ENCODE measurements at regions not wholly inside any gene's neighbourhood (a gene's known extent, or its start where the extent isn't known, plus 50 kb on each side); places are given as distances from the start of the nearest gene placed in this dataset.

DNA sequence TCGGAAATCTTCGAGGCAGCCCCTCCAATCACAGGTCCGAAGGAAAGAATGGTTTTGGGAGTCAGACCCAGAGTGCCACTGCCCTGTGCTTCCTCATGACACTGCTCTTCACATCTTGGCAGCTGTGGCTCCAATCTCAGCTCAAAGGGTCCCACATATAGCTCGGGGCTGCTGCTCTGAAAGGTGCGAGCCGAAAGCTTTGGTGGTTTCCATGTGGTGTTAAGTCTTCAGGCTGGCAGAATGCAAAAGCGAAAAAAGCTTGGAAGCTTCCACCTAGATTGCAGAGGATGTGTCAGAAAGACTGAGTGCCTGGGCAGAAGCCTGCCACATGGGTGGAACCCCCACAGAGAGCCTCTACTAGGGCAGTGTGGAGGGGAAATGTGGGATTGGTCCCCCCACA lies 314.3 kb upstream of the CHD6 start:
- H3K36me3 ChIP-seq (ENCODE audit: control insufficient read depth in 1 of 2, insufficient read depth in 2 of 2, low read length in 2 of 2), result no peaks in the 10 kb centered on the region
- ChIA-PET CTCF (no interaction called here), POLR2A (no interaction called here), RAD21 (ENCODE audit: low non-redundant PET in 1 of 2, low total read pairs in 2 of 2, uncharacterized antibody in 2 of 2, unreplicated experiment in 2 of 2) (no interaction called here)
- no peak overlapping the region for H2AFZ ChIP-seq (ENCODE audit: low read depth, low read length, poor library complexity, severe bottlenecking)
- no peak overlapping the region for H3K9ac ChIP-seq (ENCODE audit: low read length)
- ATAC-seq, result no peak
- H3K79me2 ChIP-seq (ENCODE audit: insufficient read depth, low read length), result no peaks in the 10 kb centered on the region
- no TSS peak for BruUV-seq (replicated peaks)
- peaks cover 0 to 3% of the 10 kb centered on the region in 2 experiments; a peak in 2 of 4 replicates for H3K9me3 ChIP-seq (ENCODE audit: control insufficient read depth in 1 of 2, insufficient read depth in 1 of 2, low read depth in 1 of 2, low read length in 2 of 2)
- H3K9me2 ChIP-seq (ENCODE audit: insufficient read depth), result no peaks in the 10 kb centered on the region
- H3K4me1 ChIP-seq (ENCODE audit: control insufficient read depth in 1 of 2, insufficient read depth in 2 of 2, low read length in 2 of 2), result no peaks in the 10 kb centered on the region
- DNase-seq (ENCODE audit: low read depth, low spot score), result no peak
- intact Hi-C loops (cut with micrococcal nuclease), result no loop called here
- no peaks in the 10 kb centered on the region for H3K27me3 ChIP-seq (ENCODE audit: insufficient read depth, low read length)
- TF ChIP-seq, protein P1, sequence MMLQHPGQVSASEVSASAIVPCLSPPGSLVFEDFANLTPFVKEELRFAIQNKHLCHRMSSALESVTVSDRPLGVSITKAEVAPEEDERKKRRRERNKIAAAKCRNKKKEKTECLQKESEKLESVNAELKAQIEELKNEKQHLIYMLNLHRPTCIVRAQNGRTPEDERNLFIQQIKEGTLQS (IDR thresholded peaks at IDR 0.05), result no peak
- TF ChIP-seq SRF (IDR thresholded peaks at IDR 0.05; ENCODE audit: low read depth) (no peak), EZH2 (IDR thresholded peaks at IDR 0.05) (no peak)
- H3K4me2 ChIP-seq (ENCODE audit: low read length), result no peak overlapping the region
- no peaks in the 10 kb centered on the region for H4K20me1 ChIP-seq (ENCODE audit: insufficient read depth)
- no peak overlapping the region for H3K27ac ChIP-seq (ENCODE audit: low read depth, low read length)
- no peak overlapping the region for H3K4me3 ChIP-seq (replicated peaks in 1 of 2; ENCODE audit: low read depth in 1 of 2, low read length in 2 of 2)

GRCh38 chr20:41927655-41928054 lies 309.5 kb upstream of the CHD6 start:
- TF ChIP-seq JUND (IDR thresholded peaks at IDR 0.05) (no peak), POLR2AphosphoS5 (IDR thresholded peaks at IDR 0.05; ENCODE audit: low read depth, low read length) (no peak), ZFX (IDR thresholded peaks at IDR 0.05) (no peak), CBX3 (IDR thresholded peaks at IDR 0.05; ENCODE audit: low read depth) (no peak), EGR1 (IDR thresholded peaks at IDR 0.05; ENCODE audit: low read depth) (no peak), RAD21 (IDR thresholded peaks at IDR 0.05; ENCODE audit: low read depth) (no peak), SIN3A (IDR thresholded peaks at IDR 0.05; ENCODE audit: low read depth) (no peak), SP1 (IDR thresholded peaks at IDR 0.05; ENCODE audit: low read depth) (no peak), EZH2 (IDR thresholded peaks at IDR 0.05) (no peak), YY1 (IDR thresholded peaks at IDR 0.05; ENCODE audit: extremely low read depth, insufficient replicate concordance, low read depth, low read length) (no peak)
- TF ChIP-seq, protein P2, sequence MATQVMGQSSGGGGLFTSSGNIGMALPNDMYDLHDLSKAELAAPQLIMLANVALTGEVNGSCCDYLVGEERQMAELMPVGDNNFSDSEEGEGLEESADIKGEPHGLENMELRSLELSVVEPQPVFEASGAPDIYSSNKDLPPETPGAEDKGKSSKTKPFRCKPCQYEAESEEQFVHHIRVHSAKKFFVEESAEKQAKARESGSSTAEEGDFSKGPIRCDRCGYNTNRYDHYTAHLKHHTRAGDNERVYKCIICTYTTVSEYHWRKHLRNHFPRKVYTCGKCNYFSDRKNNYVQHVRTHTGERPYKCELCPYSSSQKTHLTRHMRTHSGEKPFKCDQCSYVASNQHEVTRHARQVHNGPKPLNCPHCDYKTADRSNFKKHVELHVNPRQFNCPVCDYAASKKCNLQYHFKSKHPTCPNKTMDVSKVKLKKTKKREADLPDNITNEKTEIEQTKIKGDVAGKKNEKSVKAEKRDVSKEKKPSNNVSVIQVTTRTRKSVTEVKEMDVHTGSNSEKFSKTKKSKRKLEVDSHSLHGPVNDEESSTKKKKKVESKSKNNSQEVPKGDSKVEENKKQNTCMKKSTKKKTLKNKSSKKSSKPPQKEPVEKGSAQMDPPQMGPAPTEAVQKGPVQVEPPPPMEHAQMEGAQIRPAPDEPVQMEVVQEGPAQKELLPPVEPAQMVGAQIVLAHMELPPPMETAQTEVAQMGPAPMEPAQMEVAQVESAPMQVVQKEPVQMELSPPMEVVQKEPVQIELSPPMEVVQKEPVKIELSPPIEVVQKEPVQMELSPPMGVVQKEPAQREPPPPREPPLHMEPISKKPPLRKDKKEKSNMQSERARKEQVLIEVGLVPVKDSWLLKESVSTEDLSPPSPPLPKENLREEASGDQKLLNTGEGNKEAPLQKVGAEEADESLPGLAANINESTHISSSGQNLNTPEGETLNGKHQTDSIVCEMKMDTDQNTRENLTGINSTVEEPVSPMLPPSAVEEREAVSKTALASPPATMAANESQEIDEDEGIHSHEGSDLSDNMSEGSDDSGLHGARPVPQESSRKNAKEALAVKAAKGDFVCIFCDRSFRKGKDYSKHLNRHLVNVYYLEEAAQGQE (IDR thresholded peaks at IDR 0.05; ENCODE audit: low read depth), result no peak
- TF ChIP-seq, protein P3, sequence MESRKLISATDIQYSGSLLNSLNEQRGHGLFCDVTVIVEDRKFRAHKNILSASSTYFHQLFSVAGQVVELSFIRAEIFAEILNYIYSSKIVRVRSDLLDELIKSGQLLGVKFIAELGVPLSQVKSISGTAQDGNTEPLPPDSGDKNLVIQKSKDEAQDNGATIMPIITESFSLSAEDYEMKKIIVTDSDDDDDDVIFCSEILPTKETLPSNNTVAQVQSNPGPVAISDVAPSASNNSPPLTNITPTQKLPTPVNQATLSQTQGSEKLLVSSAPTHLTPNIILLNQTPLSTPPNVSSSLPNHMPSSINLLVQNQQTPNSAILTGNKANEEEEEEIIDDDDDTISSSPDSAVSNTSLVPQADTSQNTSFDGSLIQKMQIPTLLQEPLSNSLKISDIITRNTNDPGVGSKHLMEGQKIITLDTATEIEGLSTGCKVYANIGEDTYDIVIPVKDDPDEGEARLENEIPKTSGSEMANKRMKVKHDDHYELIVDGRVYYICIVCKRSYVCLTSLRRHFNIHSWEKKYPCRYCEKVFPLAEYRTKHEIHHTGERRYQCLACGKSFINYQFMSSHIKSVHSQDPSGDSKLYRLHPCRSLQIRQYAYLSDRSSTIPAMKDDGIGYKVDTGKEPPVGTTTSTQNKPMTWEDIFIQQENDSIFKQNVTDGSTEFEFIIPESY (IDR thresholded peaks at IDR 0.05; ENCODE audit: extremely low read depth, insufficient replicate concordance, low read length), result no peak
- TF ChIP-seq, protein P4, sequence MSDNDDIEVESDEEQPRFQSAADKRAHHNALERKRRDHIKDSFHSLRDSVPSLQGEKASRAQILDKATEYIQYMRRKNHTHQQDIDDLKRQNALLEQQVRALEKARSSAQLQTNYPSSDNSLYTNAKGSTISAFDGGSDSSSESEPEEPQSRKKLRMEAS (IDR thresholded peaks at IDR 0.05), result no peak
- Histone ChIP-seq H3K4me1 (ENCODE audit: control insufficient read depth in 1 of 2, insufficient read depth in 2 of 2, low read length in 2 of 2) (no peaks in the 10 kb centered on the region), H3K9me2 (ENCODE audit: insufficient read depth) (no peaks in the 10 kb centered on the region), H3K9me3 (ENCODE audit: control insufficient read depth in 1 of 2, insufficient read depth in 1 of 2, low read depth in 1 of 2, low read length in 2 of 2) (peaks cover 0 to 3% of the 10 kb centered on the region in 2 experiments; a peak in 2 of 4 replicates), H3K4me3 (replicated peaks in 1 of 2; ENCODE audit: low read depth in 1 of 2, low read length in 2 of 2) (no peak overlapping the region), H3K79me2 (ENCODE audit: insufficient read depth, low read length) (no peaks in the 10 kb centered on the region), H3K27me3 (ENCODE audit: insufficient read depth, low read length) (no peaks in the 10 kb centered on the region), H3K4me2 (ENCODE audit: low read length) (no peak overlapping the region), H3K9ac (ENCODE audit: low read length) (no peak overlapping the region), H4K20me1 (ENCODE audit: insufficient read depth) (no peaks in the 10 kb centered on the region), H2AFZ (ENCODE audit: low read depth, low read length, poor library complexity, severe bottlenecking) (no peak overlapping the region), H3K27ac (ENCODE audit: low read depth, low read length) (no peak overlapping the region), H3K36me3 (ENCODE audit: control insufficient read depth in 1 of 2, insufficient read depth in 2 of 2, low read length in 2 of 2) (no peaks in the 10 kb centered on the region)
- POLR2A ChIA-PET, result no interaction called here
- ATAC-seq, result no peak
- RAD21 ChIA-PET (ENCODE audit: low non-redundant PET in 1 of 2, low total read pairs in 2 of 2, uncharacterized antibody in 2 of 2, unreplicated experiment in 2 of 2), result no interaction called here
- no TSS peak for BruUV-seq (replicated peaks)
- CTCF ChIA-PET, result no interaction called here
- DNase-seq (ENCODE audit: low read depth, low spot score), result no peak
- intact Hi-C loops (cut with micrococcal nuclease), result no loop called here
